GM18505 (cell line): ENCODE measurements at regions not wholly inside any gene's neighbourhood (a gene's known extent, or its start where the extent isn't known, plus 50 kb on each side); places are given as distances from the start of the nearest gene placed in this dataset.

ENCODE experiments used
- ATAC-seq: cut with Tn5 transposase; IDR thresholded peaks from one replicate; pipeline ENCODE4 v1.9.1; 2021; ENCODE audit not compliant: unreplicated experiment
- POLR2A ChIP-seq: IDR thresholded peaks from 4 replicates; pipeline ENCODE4 v1.6.1; 2011; ENCODE audit warnings: borderline replicate concordance; ENCODE audit not compliant: insufficient read depth, insufficient read length; ENCODE audit errors: extremely low read depth

GRCh38 chr9:29968831-29969230, 2395.6 kb upstream of the C9orf72 start:
- no peak for TF ChIP-seq POLR2A
- no peak for ATAC-seq

- no peak for TF ChIP-seq POLR2A
- no peak for ATAC-seq
These were observed 2396.1 kb upstream of the C9orf72 start for GRCh38 chr9:29969408-29969807.

- ATAC-seq: no peak
- TF ChIP-seq POLR2A: no peak
These were observed 2396.8 kb upstream of the C9orf72 start for GRCh38 chr9:29969856-29970647.

- no peak for TF ChIP-seq POLR2A
- ATAC-seq: no peak
These were observed 2400.9 kb upstream of the C9orf72 start for GRCh38 chr9:29974197-29974596.

GRCh38 chr9:29976981-29977380, 2403.7 kb upstream of the C9orf72 start:
- no peak for TF ChIP-seq POLR2A
- no peak for ATAC-seq

- no peak for TF ChIP-seq POLR2A
- no peak for ATAC-seq
These were observed 2403.4 kb upstream of the ACO1 start for GRCh38 chr9:29981013-29981412.

GRCh38 chr9:29999645-30000044, 2384.8 kb upstream of the ACO1 start:
- no peak for ATAC-seq

GRCh38 chr9:30010691-30011090, 2373.8 kb upstream of the ACO1 start:
- no peak for ATAC-seq
- TF ChIP-seq POLR2A: no peak

More at GRCh38 chr9:29999645-30000044, 2384.8 kb upstream of the ACO1 start:
- TF ChIP-seq POLR2A: no peak

GRCh38 chr9:30012622-30013021, 2371.8 kb upstream of the ACO1 start:
- no peak for ATAC-seq
- no peak for TF ChIP-seq POLR2A

- no peak for TF ChIP-seq POLR2A
- ATAC-seq: no peak
These were observed 2369.4 kb upstream of the ACO1 start for GRCh38 chr9:30015073-30015472.

- TF ChIP-seq POLR2A: no peak
- ATAC-seq: no peak
These were observed 2364.3 kb upstream of the ACO1 start for GRCh38 chr9:30020161-30020560.

- no peak for ATAC-seq
- TF ChIP-seq POLR2A: no peak
These were observed 2348.7 kb upstream of the ACO1 start for GRCh38 chr9:30035761-30036160.

- no peak for TF ChIP-seq POLR2A
These were observed 2347.9 kb upstream of the ACO1 start for GRCh38 chr9:30036558-30036957.

GRCh38 chr9:30039712-30040111, 2344.7 kb upstream of the ACO1 start:
- no peak for ATAC-seq
- TF ChIP-seq POLR2A: no peak

More at GRCh38 chr9:30036558-30036957, 2347.9 kb upstream of the ACO1 start:
- no peak for ATAC-seq
